GM13977 (cell line): ENCODE measurements at regions not wholly inside any gene's neighbourhood (a gene's known extent, or its start where the extent isn't known, plus 50 kb on each side); places are given as distances from the start of the nearest gene placed in this dataset.

Source experiments
- DNase-seq: peaks from one replicate; pipeline ENCODE4 v3.0.0; 2012; ENCODE audit warnings: low spot score
- CTCF ChIP-seq: IDR thresholded peaks from 2 replicates; pipeline ENCODE4 v1.5.1; 2012; ENCODE audit warnings: mild to moderate bottlenecking, control low read depth; ENCODE audit not compliant: insufficient read depth; ENCODE audit errors: extremely low read depth, missing control alignments
- in situ Hi-C: fragments of 300-500 bp; cut with MboI; formaldehyde crosslinking; loops from one replicate; pipeline ENCODE4 v1.12.0; 2022; ENCODE audit warnings: low sequenced_read_pairs, low pct_unique_long_range_greater_than_20kb, mixed read lengths, inconsistent platforms; ENCODE audit not compliant: unreplicated experiment

GRCh38 chr7:13055732-13056368, 368.4 kb downstream of the ARL4A start:
- TF ChIP-seq CTCF: no peak
- in situ Hi-C loops: no loop called here
- no peak for DNase-seq

- peak; percentile 24 for DNase-seq
- in situ Hi-C loops: no loop called here
- TF ChIP-seq CTCF: no peak
These were observed 370.2 kb downstream of the ARL4A start for GRCh38 chr7:13057462-13058200.

- TF ChIP-seq CTCF: no peak
- in situ Hi-C loops: no loop called here
- no peak for DNase-seq
These were observed 372.7 kb downstream of the ARL4A start for GRCh38 chr7:13060173-13060572.

- in situ Hi-C loops: no loop called here
These were observed 373.7 kb downstream of the ARL4A start for GRCh38 chr7:13061115-13061514.

GRCh38 chr7:13062631-13063030, 375.2 kb downstream of the ARL4A start:
- DNase-seq: no peak
- TF ChIP-seq CTCF: no peak
- in situ Hi-C loops: no loop called here

More at GRCh38 chr7:13061115-13061514, 373.7 kb downstream of the ARL4A start:
- TF ChIP-seq CTCF: no peak
- DNase-seq: no peak

- in situ Hi-C loops: no loop called here
- TF ChIP-seq CTCF: no peak
- DNase-seq: no peak
These were observed 379.6 kb downstream of the ARL4A start for GRCh38 chr7:13067036-13067435.

GRCh38 chr7:13068032-13068431, 380.6 kb downstream of the ARL4A start:
- in situ Hi-C loops: no loop called here

More at GRCh38 chr7:13068032-13068431, 380.6 kb downstream of the ARL4A start:
- DNase-seq: no peak
- no peak for TF ChIP-seq CTCF
